ENCODE measurements at regions not wholly inside any gene's neighbourhood (a gene's known extent, or its start where the extent isn't known, plus 50 kb on each side); places are given as distances from the start of the nearest gene placed in this dataset.

GRCh38 chr9:106634641-106635040, 228.3 kb upstream of the ZNF462 start:
- no peak for DNase-seq
- Histone ChIP-seq H3K9me3 (ENCODE audit: control insufficient read depth in 2 of 3, low read length in 3 of 3) (no peaks in the 10 kb centered on the region), H3K4me3 (ENCODE audit: low read length) (no peak overlapping the region), H3K27ac (ENCODE audit: low read depth, low read length) (no peak overlapping the region), H3K4me1 (ENCODE audit: control insufficient read depth in 2 of 2, insufficient read depth in 2 of 2, low read length in 2 of 2) (no peaks in the 10 kb centered on the region), H3K36me3 (ENCODE audit: control insufficient read depth in 2 of 3, insufficient read depth in 3 of 3, low read length in 3 of 3) (no peaks in the 10 kb centered on the region), H3K27me3 (ENCODE audit: control insufficient read depth in 2 of 2, insufficient read depth in 2 of 2, low read length in 2 of 2) (no peaks in the 10 kb centered on the region)
- no peak overlapping the region for H3K27ac Mint-ChIP-seq
- H3K27me3 Mint-ChIP-seq: peaks cover 0 to 4% (median 0%) of the 10 kb centered on the region in 5 donors
- H3K9me3 Mint-ChIP-seq: peaks cover 0 to 12% (median 2%) of the 10 kb centered on the region in 11 donors
- intact Hi-C loops (cut with micrococcal nuclease): no loop called here
- H3K36me3 Mint-ChIP-seq: no peaks in the 10 kb centered on the region
- no peak for ATAC-seq
- H3K4me3 Mint-ChIP-seq: no peak overlapping the region
- H3K4me1 Mint-ChIP-seq: no peaks in the 10 kb centered on the region
- CTCF ChIA-PET: no interaction called here
- POLR2A ChIA-PET: no interaction called here

DNA sequence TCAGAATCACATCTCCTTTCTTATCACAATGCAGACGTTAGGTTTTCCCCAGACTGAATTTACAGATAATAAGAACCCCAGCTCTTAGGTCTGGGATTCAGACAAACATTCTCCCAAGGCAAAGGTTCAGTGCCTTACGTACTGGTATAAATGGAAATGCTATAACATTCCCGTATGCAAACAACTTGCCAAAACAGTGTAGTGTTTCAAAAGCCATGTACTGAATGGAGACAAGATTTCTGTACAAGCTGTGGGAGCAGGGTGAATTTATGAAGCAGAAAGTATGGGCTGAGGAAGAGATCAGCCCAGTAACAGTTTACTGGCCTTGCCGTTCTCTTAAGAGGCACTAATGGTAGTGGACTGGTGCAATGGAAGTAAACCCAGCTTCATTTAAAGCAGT, 225.5 kb upstream of the ZNF462 start:
- Mint-ChIP-seq H3K36me3 (no peaks in the 10 kb centered on the region), H3K9me3 (peaks cover 0 to 7% (median 0%) of the 10 kb centered on the region in 11 donors), H3K27ac (no peak overlapping the region), H3K4me1 (no peaks in the 10 kb centered on the region), H3K4me3 (no peak overlapping the region), H3K27me3 (no peaks in the 10 kb centered on the region)
- Histone ChIP-seq H3K9me3 (ENCODE audit: control insufficient read depth in 2 of 3, low read length in 3 of 3) (no peaks in the 10 kb centered on the region), H3K27ac (ENCODE audit: low read depth, low read length) (no peak overlapping the region), H3K36me3 (ENCODE audit: control insufficient read depth in 2 of 3, insufficient read depth in 3 of 3, low read length in 3 of 3) (no peaks in the 10 kb centered on the region), H3K27me3 (ENCODE audit: control insufficient read depth in 2 of 2, insufficient read depth in 2 of 2, low read length in 2 of 2) (no peaks in the 10 kb centered on the region), H3K4me3 (ENCODE audit: low read length) (no peak overlapping the region), H3K4me1 (ENCODE audit: control insufficient read depth in 2 of 2, insufficient read depth in 2 of 2, low read length in 2 of 2) (no peaks in the 10 kb centered on the region)
- DNase-seq (no peak), ATAC-seq (no peak)
- CTCF ChIA-PET: no interaction called here
- intact Hi-C loops (cut with micrococcal nuclease): no loop called here
- POLR2A ChIA-PET: no interaction called here

DNA sequence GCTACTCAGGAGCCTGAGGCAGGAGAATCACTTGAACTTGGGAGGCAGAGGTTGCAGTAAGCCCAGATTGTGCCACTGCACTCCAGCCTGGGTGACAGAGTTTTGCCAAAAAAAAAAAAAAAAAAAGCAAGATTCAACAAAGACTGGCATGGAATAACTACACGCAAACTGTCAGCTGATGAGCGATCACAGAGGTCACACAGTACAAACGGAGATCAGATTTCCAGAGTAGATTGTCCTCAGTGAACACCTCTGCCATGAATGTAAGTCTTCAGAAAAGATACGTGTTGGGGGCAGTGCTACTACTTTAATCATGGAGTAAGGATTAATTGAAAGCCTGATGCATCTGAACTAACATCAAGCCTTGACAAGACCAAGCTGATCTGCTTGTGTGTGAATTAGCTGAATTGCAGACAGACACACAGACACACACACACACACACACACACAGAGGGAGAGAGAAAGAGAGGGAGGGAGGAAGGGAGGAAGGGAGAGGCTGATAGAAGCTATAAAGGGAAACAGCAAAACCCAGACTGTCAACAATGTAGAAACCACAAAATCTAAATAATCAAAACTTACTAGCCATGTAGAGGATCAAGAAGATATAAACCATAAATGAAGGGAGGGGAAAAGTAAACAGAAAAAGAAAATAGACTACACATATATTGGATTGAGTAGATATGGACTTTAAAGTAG, 222.9 kb upstream of the ZNF462 start:
- no peaks in the 10 kb centered on the region for H3K36me3 ChIP-seq (ENCODE audit: control insufficient read depth in 2 of 3, insufficient read depth in 3 of 3, low read length in 3 of 3)
- Mint-ChIP-seq H3K36me3 (no peaks in the 10 kb centered on the region), H3K4me1 (no peaks in the 10 kb centered on the region), H3K9me3 (peaks cover 0 to 11% (median 2%) of the 10 kb centered on the region in 11 donors), H3K27ac (no peak overlapping the region), H3K4me3 (no peak overlapping the region), H3K27me3 (no peaks in the 10 kb centered on the region)
- no peak overlapping the region for H3K27ac ChIP-seq (ENCODE audit: low read depth, low read length)
- CTCF ChIA-PET: no interaction called here
- H3K27me3 ChIP-seq (ENCODE audit: control insufficient read depth in 2 of 2, insufficient read depth in 2 of 2, low read length in 2 of 2): no peaks in the 10 kb centered on the region
- H3K4me1 ChIP-seq (ENCODE audit: control insufficient read depth in 2 of 2, insufficient read depth in 2 of 2, low read length in 2 of 2): no peaks in the 10 kb centered on the region
- POLR2A ChIA-PET: no interaction called here
- intact Hi-C loops (cut with micrococcal nuclease): no loop called here
- no peak overlapping the region for H3K4me3 ChIP-seq (ENCODE audit: low read length)
- ATAC-seq (no peak), DNase-seq (no peak)
- H3K9me3 ChIP-seq (ENCODE audit: control insufficient read depth in 2 of 3, low read length in 3 of 3): no peaks in the 10 kb centered on the region

GRCh38 chr9:106643211-106643930, 219.6 kb upstream of the ZNF462 start:
- no peaks in the 10 kb centered on the region for H3K4me1 ChIP-seq (ENCODE audit: control insufficient read depth in 2 of 2, insufficient read depth in 2 of 2, low read length in 2 of 2)
- Mint-ChIP-seq H3K4me1 (no peaks in the 10 kb centered on the region), H3K27me3 (no peaks in the 10 kb centered on the region), H3K9me3 (peaks cover 0 to 15% (median 4%) of the 10 kb centered on the region in 11 donors), H3K36me3 (no peaks in the 10 kb centered on the region), H3K27ac (no peak overlapping the region), H3K4me3 (no peak overlapping the region)
- ChIA-PET POLR2A (no interaction called here), CTCF (no interaction called here)
- intact Hi-C loops (cut with micrococcal nuclease): no loop called here
- H3K4me3 ChIP-seq (ENCODE audit: low read length): no peak overlapping the region
- H3K9me3 ChIP-seq (ENCODE audit: control insufficient read depth in 2 of 3, low read length in 3 of 3): no peaks in the 10 kb centered on the region
- no peak for ATAC-seq
- no peak overlapping the region for H3K27ac ChIP-seq (ENCODE audit: low read depth, low read length)
- no peak for DNase-seq
- no peaks in the 10 kb centered on the region for H3K36me3 ChIP-seq (ENCODE audit: control insufficient read depth in 2 of 3, insufficient read depth in 3 of 3, low read length in 3 of 3)
- no peaks in the 10 kb centered on the region for H3K27me3 ChIP-seq (ENCODE audit: control insufficient read depth in 2 of 2, insufficient read depth in 2 of 2, low read length in 2 of 2)

DNA sequence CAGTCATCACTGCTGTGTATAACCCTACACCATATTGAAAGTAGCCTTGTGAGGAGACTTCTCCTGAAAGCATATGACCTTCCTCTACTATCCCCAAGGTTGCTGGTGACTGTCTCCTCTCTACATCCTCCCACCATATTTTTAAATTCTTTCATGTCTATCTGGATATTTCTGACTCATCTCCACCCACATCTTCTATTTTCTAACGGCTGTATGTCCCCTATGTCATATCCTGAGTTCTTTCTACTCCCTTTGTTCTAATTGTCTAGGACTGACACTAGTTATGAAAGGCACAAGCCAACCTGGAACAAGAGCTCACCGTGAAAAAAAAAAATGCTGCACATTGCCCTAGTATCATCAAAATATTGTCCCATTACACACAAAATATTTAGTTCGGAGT, 218.3 kb upstream of the ZNF462 start:
- no peaks in the 10 kb centered on the region for H3K4me1 ChIP-seq (ENCODE audit: control insufficient read depth in 2 of 2, insufficient read depth in 2 of 2, low read length in 2 of 2)
- Mint-ChIP-seq H3K9me3 (peaks cover 0 to 15% (median 3%) of the 10 kb centered on the region in 11 donors), H3K27ac (no peak overlapping the region), H3K4me1 (no peaks in the 10 kb centered on the region), H3K27me3 (no peaks in the 10 kb centered on the region), H3K4me3 (no peak overlapping the region), H3K36me3 (no peaks in the 10 kb centered on the region)
- no peaks in the 10 kb centered on the region for H3K9me3 ChIP-seq (ENCODE audit: control insufficient read depth in 2 of 3, low read length in 3 of 3)
- H3K36me3 ChIP-seq (ENCODE audit: control insufficient read depth in 2 of 3, insufficient read depth in 3 of 3, low read length in 3 of 3): no peaks in the 10 kb centered on the region
- H3K27ac ChIP-seq (ENCODE audit: low read depth, low read length): no peak overlapping the region
- ChIA-PET POLR2A (no interaction called here), CTCF (interaction anchor here (0.6 kb wide), 1 partner anchor 1226 kb away, joined by 4 read pairs; no protein-coding TSS in a partner anchor)
- DNase-seq (no peak), ATAC-seq (no peak)
- intact Hi-C loops (cut with micrococcal nuclease): no loop called here
- no peaks in the 10 kb centered on the region for H3K27me3 ChIP-seq (ENCODE audit: control insufficient read depth in 2 of 2, insufficient read depth in 2 of 2, low read length in 2 of 2)
- no peak overlapping the region for H3K4me3 ChIP-seq (ENCODE audit: low read length)

- no peak for ATAC-seq
- H3K9me3 ChIP-seq (ENCODE audit: control insufficient read depth in 2 of 3, low read length in 3 of 3): no peaks in the 10 kb centered on the region
- H3K4me3 Mint-ChIP-seq: no peak overlapping the region
- H3K27me3 Mint-ChIP-seq: no peaks in the 10 kb centered on the region
- intact Hi-C loops (cut with micrococcal nuclease): no loop called here
- no peak overlapping the region for H3K4me3 ChIP-seq (ENCODE audit: low read length)
- no peaks in the 10 kb centered on the region for H3K27me3 ChIP-seq (ENCODE audit: control insufficient read depth in 2 of 2, insufficient read depth in 2 of 2, low read length in 2 of 2)
- no peaks in the 10 kb centered on the region for H3K36me3 Mint-ChIP-seq
- no peaks in the 10 kb centered on the region for H3K4me1 Mint-ChIP-seq
- H3K4me1 ChIP-seq (ENCODE audit: control insufficient read depth in 2 of 2, insufficient read depth in 2 of 2, low read length in 2 of 2): no peaks in the 10 kb centered on the region
- DNase-seq: no peak
- H3K9me3 Mint-ChIP-seq: peaks cover 0 to 12% (median 3%) of the 10 kb centered on the region in 11 donors
- POLR2A ChIA-PET: no interaction called here
- CTCF ChIA-PET: no interaction called here
- no peak overlapping the region for H3K27ac Mint-ChIP-seq
- no peak overlapping the region for H3K27ac ChIP-seq (ENCODE audit: low read depth, low read length)
- no peaks in the 10 kb centered on the region for H3K36me3 ChIP-seq (ENCODE audit: control insufficient read depth in 2 of 3, insufficient read depth in 3 of 3, low read length in 3 of 3)
Observed at GRCh38 chr9:106648799-106649198, 214.2 kb upstream of the ZNF462 start.

GRCh38 chr9:106649664-106650063, 213.3 kb upstream of the ZNF462 start:
- DNase-seq: no peak
- no peak overlapping the region for H3K4me3 ChIP-seq (ENCODE audit: low read length)
- intact Hi-C loops (cut with micrococcal nuclease): no loop called here
- H3K4me1 ChIP-seq (ENCODE audit: control insufficient read depth in 2 of 2, insufficient read depth in 2 of 2, low read length in 2 of 2): no peaks in the 10 kb centered on the region
- no peak overlapping the region for H3K27ac Mint-ChIP-seq
- no peaks in the 10 kb centered on the region for H3K4me1 Mint-ChIP-seq
- peaks cover 0 to 20% (median 6%) of the 10 kb centered on the region in 11 donors for H3K9me3 Mint-ChIP-seq
- H3K27me3 ChIP-seq (ENCODE audit: control insufficient read depth in 2 of 2, insufficient read depth in 2 of 2, low read length in 2 of 2): no peaks in the 10 kb centered on the region
- ChIA-PET CTCF (no interaction called here), POLR2A (no interaction called here)
- ATAC-seq: no peak
- H3K27ac ChIP-seq (ENCODE audit: low read depth, low read length): no peak overlapping the region
- no peaks in the 10 kb centered on the region for H3K36me3 ChIP-seq (ENCODE audit: control insufficient read depth in 2 of 3, insufficient read depth in 3 of 3, low read length in 3 of 3)
- no peaks in the 10 kb centered on the region for H3K36me3 Mint-ChIP-seq
- peaks cover 0 to 5% (median 0%) of the 10 kb centered on the region in 5 donors for H3K27me3 Mint-ChIP-seq
- no peaks in the 10 kb centered on the region for H3K9me3 ChIP-seq (ENCODE audit: control insufficient read depth in 2 of 3, low read length in 3 of 3)
- H3K4me3 Mint-ChIP-seq: no peak overlapping the region

Data from naive thymus-derived CD4-positive, alpha-beta T cell (primary cell).